ENCODE measurements at regions not wholly inside any gene's neighbourhood (a gene's known extent, or its start where the extent isn't known, plus 50 kb on each side); places are given as distances from the start of the nearest gene placed in this dataset.
"Not testable (repeated sequence)": the region's sequence is repeated elsewhere in the genome, so short reads cannot be mapped to it uniquely, and the experiment has no call there.

GRCh38 chr9:120323125-120323524 lies 256.8 kb downstream of the CDK5RAP2 start:
- Histone ChIP-seq H3K27ac (no peak overlapping the region), H3K27me3 (no peaks in the 10 kb centered on the region), H3K36me3 (no peaks in the 10 kb centered on the region), H3K4me2 (no peak overlapping the region), H4K20me1 (no peaks in the 10 kb centered on the region), H3K9me3 (no peaks in the 10 kb centered on the region), H3K4me3 (no peak overlapping the region), H3K4me1 (peaks cover 9% of the 10 kb centered on the region), H3K9ac (no peak overlapping the region)
- no peak for TF ChIP-seq Cebpa-rat (IDR thresholded peaks at IDR 0.05)

- TF ChIP-seq Cebpa-rat (IDR thresholded peaks at IDR 0.05) = no peak
- Histone ChIP-seq H3K4me3 (no peak overlapping the region), H3K36me3 (no peaks in the 10 kb centered on the region), H3K9me3 (no peaks in the 10 kb centered on the region), H3K4me2 (no peak overlapping the region), H3K9ac (no peak overlapping the region), H4K20me1 (no peaks in the 10 kb centered on the region), H3K4me1 (no peaks in the 10 kb centered on the region), H3K27me3 (no peaks in the 10 kb centered on the region), H3K27ac (no peak overlapping the region)
These were observed 260.5 kb downstream of the CDK5RAP2 start for GRCh38 chr9:120319452-120319851.

- H3K4me1 ChIP-seq = peaks cover 3% of the 10 kb centered on the region; the same call in 1 of the 2 replicates
- H3K36me3 ChIP-seq = no peaks in the 10 kb centered on the region
- H3K4me3 ChIP-seq = no peak overlapping the region
- no peak overlapping the region for H3K9ac ChIP-seq
- H3K27ac ChIP-seq = no peak overlapping the region
- H3K27me3 ChIP-seq = no peaks in the 10 kb centered on the region
- H3K9me3 ChIP-seq = peaks cover 5% of the 10 kb centered on the region; the same call in 1 of the 2 replicates
- H3K4me2 ChIP-seq = no peak overlapping the region
- no peaks in the 10 kb centered on the region for H4K20me1 ChIP-seq
- no peak for TF ChIP-seq Cebpa-rat (IDR thresholded peaks at IDR 0.05)
These were observed 264.8 kb downstream of the CDK5RAP2 start for GRCh38 chr9:120315154-120315553.

GRCh38 chr9:120312031-120312430 lies 267.9 kb downstream of the CDK5RAP2 start:
- Histone ChIP-seq H3K27me3 (no peaks in the 10 kb centered on the region), H3K4me3 (no peak overlapping the region), H3K9ac (no peak overlapping the region), H3K4me2 (no peak overlapping the region), H3K4me1 (peaks cover 5% of the 10 kb centered on the region; the same call in 1 of the 2 replicates), H4K20me1 (no peaks in the 10 kb centered on the region), H3K36me3 (no peaks in the 10 kb centered on the region), H3K27ac (no peak overlapping the region), H3K9me3 (peaks cover 5% of the 10 kb centered on the region; the same call in 1 of the 2 replicates)
- TF ChIP-seq Cebpa-rat (IDR thresholded peaks at IDR 0.05) = no peak

- H3K9me3 ChIP-seq = peaks cover 5% of the 10 kb centered on the region; the same call in 1 of the 2 replicates
- H3K36me3 ChIP-seq = no peaks in the 10 kb centered on the region
- no peak overlapping the region for H3K4me2 ChIP-seq
- H3K27ac ChIP-seq = no peak overlapping the region
- no peaks in the 10 kb centered on the region for H3K27me3 ChIP-seq
- peaks cover 5% of the 10 kb centered on the region; the same call in 1 of the 2 replicates for H3K4me1 ChIP-seq
- H4K20me1 ChIP-seq = no peaks in the 10 kb centered on the region
- H3K9ac ChIP-seq = no peak overlapping the region
- H3K4me3 ChIP-seq = no peak overlapping the region
- TF ChIP-seq Cebpa-rat (IDR thresholded peaks at IDR 0.05) = no peak
These were observed 269.9 kb downstream of the CDK5RAP2 start for GRCh38 chr9:120310035-120310434.

GRCh38 chr9:120308495-120308894 lies 271.5 kb downstream of the CDK5RAP2 start:
- TF ChIP-seq Cebpa-rat (IDR thresholded peaks at IDR 0.05) = no peak
- Histone ChIP-seq H3K36me3 (no peaks in the 10 kb centered on the region), H3K4me2 (no peak overlapping the region), H3K27ac (no peak overlapping the region), H4K20me1 (no peaks in the 10 kb centered on the region), H3K4me1 (peaks cover 5% of the 10 kb centered on the region; the same call in 1 of the 2 replicates), H3K9ac (no peak overlapping the region), H3K4me3 (no peak overlapping the region), H3K27me3 (no peaks in the 10 kb centered on the region), H3K9me3 (no peaks in the 10 kb centered on the region)

GRCh38 chr9:120307599-120307998 lies 272.4 kb downstream of the CDK5RAP2 start:
- Histone ChIP-seq H3K27me3 (no peaks in the 10 kb centered on the region), H3K4me2 (no peak overlapping the region), H3K4me1 (peaks cover 5% of the 10 kb centered on the region; the same call in 1 of the 2 replicates), H3K36me3 (no peaks in the 10 kb centered on the region), H4K20me1 (no peaks in the 10 kb centered on the region), H3K9me3 (no peaks in the 10 kb centered on the region), H3K9ac (no peak overlapping the region), H3K4me3 (no peak overlapping the region), H3K27ac (no peak overlapping the region)
- no peak for TF ChIP-seq Cebpa-rat (IDR thresholded peaks at IDR 0.05)

GRCh38 chr9:120306561-120306960 lies 273.4 kb downstream of the CDK5RAP2 start:
- Histone ChIP-seq H4K20me1 (no peaks in the 10 kb centered on the region), H3K9ac (no peak overlapping the region), H3K27ac (no peak overlapping the region), H3K27me3 (no peaks in the 10 kb centered on the region), H3K4me1 (peaks cover 5% of the 10 kb centered on the region; the same call in 1 of the 2 replicates), H3K4me3 (no peak overlapping the region), H3K9me3 (no peaks in the 10 kb centered on the region), H3K36me3 (no peaks in the 10 kb centered on the region), H3K4me2 (no peak overlapping the region)
- no peak for TF ChIP-seq Cebpa-rat (IDR thresholded peaks at IDR 0.05)

- Histone ChIP-seq H3K9me3 (no peaks in the 10 kb centered on the region), H3K4me3 (no peak overlapping the region), H3K27ac (no peak overlapping the region), H3K9ac (no peak overlapping the region), H4K20me1 (no peaks in the 10 kb centered on the region), H3K27me3 (no peaks in the 10 kb centered on the region), H3K36me3 (no peaks in the 10 kb centered on the region), H3K4me2 (no peak overlapping the region), H3K4me1 (peaks cover 5% of the 10 kb centered on the region; the same call in 1 of the 2 replicates)
- no peak for TF ChIP-seq Cebpa-rat (IDR thresholded peaks at IDR 0.05)
These were observed 273.9 kb downstream of the CDK5RAP2 start for GRCh38 chr9:120306088-120306487.

GRCh38 chr9:120304896-120305295 lies 275.1 kb downstream of the CDK5RAP2 start:
- H3K27me3 ChIP-seq, H3K9me3 ChIP-seq, H4K20me1 ChIP-seq, H3K4me3 ChIP-seq, H3K36me3 ChIP-seq, H3K27ac ChIP-seq, H3K9ac ChIP-seq, H3K4me1 ChIP-seq, H3K4me2 ChIP-seq: not testable (repeated sequence)

- TF ChIP-seq Cebpa-rat (IDR thresholded peaks at IDR 0.05) = no peak
- H3K4me3 ChIP-seq = no peak overlapping the region
- no peaks in the 10 kb centered on the region for H3K4me1 ChIP-seq
- no peak overlapping the region for H3K4me2 ChIP-seq
- H3K36me3 ChIP-seq = no peaks in the 10 kb centered on the region
- H4K20me1 ChIP-seq = no peaks in the 10 kb centered on the region
- no peak overlapping the region for H3K27ac ChIP-seq
- H3K27me3 ChIP-seq = no peaks in the 10 kb centered on the region
- H3K9me3 ChIP-seq = no peaks in the 10 kb centered on the region
- no peak overlapping the region for H3K9ac ChIP-seq
These were observed 276.4 kb downstream of the CDK5RAP2 start for GRCh38 chr9:120303519-120303918.
